Trophoblast cell (in vitro differentiated cells and primary cell): ENCODE measurements at regions not wholly inside any gene's neighbourhood (a gene's known extent, or its start where the extent isn't known, plus 50 kb on each side); places are given as distances from the start of the nearest gene placed in this dataset.
"Not testable (repeated sequence)": the region's sequence is repeated elsewhere in the genome, so short reads cannot be mapped to it uniquely, and the experiment has no call there.

ENCODE experiments used
- DNase-seq, 2 donors: peaks; one replicate each; pipeline ENCODE4 v3.0.0-alpha.2; 2016
- H2AFZ ChIP-seq: 2 replicates; pipeline ENCODE4 v1.6.1; 2013; ENCODE audit warnings: low read length, moderate library complexity, mild to moderate bottlenecking; ENCODE audit not compliant: insufficient read depth, poor library complexity
- H2AK5ac ChIP-seq: 2 replicates; pipeline ENCODE4 v1.6.1; 2013; ENCODE audit warnings: mild to moderate bottlenecking, low read length
- H2BK120ac ChIP-seq: 2 replicates; pipeline ENCODE4 v1.6.1; 2013; ENCODE audit warnings: low read length, mild to moderate bottlenecking, moderate library complexity; ENCODE audit not compliant: insufficient read depth, poor library complexity
- H2BK12ac ChIP-seq: 2 replicates; pipeline ENCODE4 v1.6.1; 2013; ENCODE audit warnings: mild to moderate bottlenecking, low read length, moderate library complexity
- H2BK5ac ChIP-seq: 2 replicates; pipeline ENCODE4 v1.6.1; 2013; ENCODE audit warnings: low read length, low read depth, moderate library complexity, mild to moderate bottlenecking; ENCODE audit not compliant: poor library complexity
- H3K14ac ChIP-seq: 2 replicates; pipeline ENCODE4 v1.6.1; 2013; ENCODE audit warnings: mild to moderate bottlenecking, low read length
- H3K18ac ChIP-seq: 2 replicates; pipeline ENCODE4 v1.6.1; 2013; ENCODE audit warnings: mild to moderate bottlenecking, low read length
- H3K23ac ChIP-seq: 2 replicates; pipeline ENCODE4 v1.6.1; 2013; ENCODE audit warnings: low read length
- H3K27ac ChIP-seq: 2 replicates; pipeline ENCODE4 v1.5.1; 2013; ENCODE audit warnings: low read depth, mild to moderate bottlenecking, inconsistent platforms, low read length, moderate library complexity
- H3K27me3 ChIP-seq: 2 replicates; pipeline ENCODE4 v1.6.1; 2013; ENCODE audit warnings: inconsistent platforms, mild to moderate bottlenecking, low read length, moderate library complexity; ENCODE audit not compliant: insufficient read depth
- H3K36me3 ChIP-seq, 2 experiments: 1 replicate in 1 of 2; 2 replicates in 1 of 2; pipeline ENCODE4 v1.6.1; 2013; ENCODE audit warnings: low read length in 2 of 2, mild to moderate bottlenecking in 2 of 2, moderate library complexity in 1 of 2; ENCODE audit not compliant: insufficient read depth in 2 of 2, control insufficient read depth in 1 of 2
- H3K4ac ChIP-seq: 2 replicates; pipeline ENCODE4 v1.6.1; 2013; ENCODE audit warnings: low read depth, mild to moderate bottlenecking, low read length, moderate library complexity
- H3K4me1 ChIP-seq, 2 experiments: 1 replicate in 1 of 2; 2 replicates in 1 of 2; pipeline ENCODE4 v1.6.1; 2013; ENCODE audit warnings: low read length in 2 of 2, mild to moderate bottlenecking in 2 of 2, moderate library complexity in 1 of 2; ENCODE audit not compliant: insufficient read depth in 2 of 2, control insufficient read depth in 1 of 2
- H3K4me2 ChIP-seq: 2 replicates; pipeline ENCODE4 v1.6.1; 2013; ENCODE audit warnings: inconsistent platforms, mild to moderate bottlenecking, low read length, moderate library complexity
- H3K4me3 ChIP-seq: 2 replicates; pipeline ENCODE4 v1.5.1; 2013; ENCODE audit warnings: mild to moderate bottlenecking, low read depth, low read length, inconsistent platforms
- H3K79me1 ChIP-seq: one replicate; pipeline ENCODE4 v1.6.1; 2013; ENCODE audit warnings: low read length
- H3K79me2 ChIP-seq: 2 replicates; pipeline ENCODE4 v1.6.1; 2013; ENCODE audit warnings: low read length, mild to moderate bottlenecking; ENCODE audit not compliant: control insufficient read depth, insufficient read depth, poor library complexity
- H3K9ac ChIP-seq: 2 replicates; pipeline ENCODE4 v1.6.1; 2013; ENCODE audit warnings: mild to moderate bottlenecking, low read length
- H3K9me3 ChIP-seq: 2 replicates; pipeline ENCODE4 v1.6.1; 2013; ENCODE audit warnings: low read depth, mild to moderate bottlenecking, control low read depth, inconsistent platforms, low read length; ENCODE audit not compliant: insufficient read depth
- H4K12ac ChIP-seq: 2 replicates; pipeline ENCODE4 v1.6.1; 2013; ENCODE audit warnings: low read depth, mild to moderate bottlenecking, low read length, moderate library complexity
- H4K8ac ChIP-seq: 2 replicates; pipeline ENCODE4 v1.6.1; 2013; ENCODE audit warnings: low read depth, mild to moderate bottlenecking, low read length, moderate library complexity
- H4K91ac ChIP-seq: one replicate; pipeline ENCODE4 v1.6.1; 2013; ENCODE audit warnings: low read depth, mild to moderate bottlenecking, low read length, moderate library complexity
- whole genome bisulfite sequencing: extraction: QIAGEN DNeasy Blood & Tissue Kit; methylation state at CpG from one replicate; pipeline ENCODE4 v1.1.7; 2013; ENCODE audit warnings: missing lambda C conversion rate; ENCODE audit not compliant: insufficient read length, insufficient coverage; ENCODE audit errors: extremely low coverage; 5-methylcytosine and 5-hydroxymethylcytosine counted together

GRCh38 chr5:57002959-57003485 is 51.1 kb upstream of the MIER3 start:
- H3K79me2 ChIP-seq = no peaks in the 10 kb centered on the region
- no peaks in the 10 kb centered on the region for H3K36me3 ChIP-seq
- H2AK5ac ChIP-seq = no peak overlapping the region
- H3K23ac ChIP-seq = no peak overlapping the region
- H4K8ac ChIP-seq = no peak overlapping the region
- H2BK5ac ChIP-seq = no peak overlapping the region
- no peak overlapping the region for H3K4me2 ChIP-seq
- no CpG with 5 or more reads among the region's 4 CpGs for WGBS
- no peak overlapping the region for H3K4ac ChIP-seq
- H4K12ac ChIP-seq = no peak overlapping the region
- H3K14ac ChIP-seq = no peak overlapping the region
- H3K18ac ChIP-seq = no peak overlapping the region
- H3K4me3 ChIP-seq = no peak overlapping the region
- no peak overlapping the region for H2AFZ ChIP-seq
- H3K27ac ChIP-seq = no peak overlapping the region
- H4K91ac ChIP-seq = no peak overlapping the region
- no peak overlapping the region for H2BK12ac ChIP-seq
- H3K27me3 ChIP-seq = no peaks in the 10 kb centered on the region
- H3K79me1 ChIP-seq = no peaks in the 10 kb centered on the region
- DNase-seq = peak; percentile 17 to 46
- H3K4me1 ChIP-seq = peaks cover 2 to 3% of the 10 kb centered on the region in 2 experiments
- H3K9ac ChIP-seq = no peak overlapping the region
- no peaks in the 10 kb centered on the region for H3K9me3 ChIP-seq
- H2BK120ac ChIP-seq = no peak overlapping the region

- not testable (repeated sequence) for H3K9me3 ChIP-seq, H2BK5ac ChIP-seq, DNase-seq, H3K79me1 ChIP-seq, H2BK120ac ChIP-seq, H3K27me3 ChIP-seq, H3K4me3 ChIP-seq, H3K14ac ChIP-seq, H3K4ac ChIP-seq, H3K79me2 ChIP-seq, H2AFZ ChIP-seq, H3K23ac ChIP-seq, H4K91ac ChIP-seq, H3K27ac ChIP-seq, H2AK5ac ChIP-seq, H4K8ac ChIP-seq, H3K9ac ChIP-seq, H3K4me2 ChIP-seq, H3K4me1 ChIP-seq, H3K36me3 ChIP-seq, H2BK12ac ChIP-seq, H4K12ac ChIP-seq, H3K18ac ChIP-seq
- WGBS = no CpG with 5 or more reads among the region's 5 CpGs
These were observed 51.6 kb upstream of the MIER3 start for GRCh38 chr5:57003566-57003965.

GRCh38 chr5:57004800-57005199 is 52.9 kb upstream of the MIER3 start:
- Histone ChIP-seq H3K9ac (no peak overlapping the region), H3K9me3 (no peaks in the 10 kb centered on the region), H3K18ac (no peak overlapping the region), H3K27ac (no peak overlapping the region), H3K79me1 (no peaks in the 10 kb centered on the region), H3K4me3 (no peak overlapping the region), H3K4me2 (no peak overlapping the region), H4K8ac (no peak overlapping the region), H2AFZ (no peak overlapping the region), H3K36me3 (no peaks in the 10 kb centered on the region), H3K4me1 (peaks cover 2 to 3% of the 10 kb centered on the region in 2 experiments), H2AK5ac (peak overlapping the region; percentile 83), H3K4ac (no peak overlapping the region), H2BK120ac (no peak overlapping the region), H3K14ac (no peak overlapping the region), H4K91ac (no peak overlapping the region), H2BK12ac (peak overlapping the region; percentile 78), H3K27me3 (no peaks in the 10 kb centered on the region), H4K12ac (no peak overlapping the region), H3K79me2 (no peaks in the 10 kb centered on the region), H3K23ac (no peak overlapping the region), H2BK5ac (no peak overlapping the region)
- DNase-seq = peak; percentile 21 to 91
- no CpG with 5 or more reads among the region's 5 CpGs for WGBS

- no peak overlapping the region for H3K4me2 ChIP-seq
- H3K4me1 ChIP-seq = peaks cover 2 to 3% of the 10 kb centered on the region in 2 experiments
- no peak overlapping the region for H3K4me3 ChIP-seq
- no peak overlapping the region for H2AK5ac ChIP-seq
- H3K27me3 ChIP-seq = no peaks in the 10 kb centered on the region
- no peaks in the 10 kb centered on the region for H3K79me2 ChIP-seq
- H2BK120ac ChIP-seq = no peak overlapping the region
- H3K9me3 ChIP-seq = no peaks in the 10 kb centered on the region
- no peaks in the 10 kb centered on the region for H3K36me3 ChIP-seq
- no peak overlapping the region for H2BK5ac ChIP-seq
- H4K8ac ChIP-seq = no peak overlapping the region
- H3K79me1 ChIP-seq = no peaks in the 10 kb centered on the region
- no peak overlapping the region for H3K14ac ChIP-seq
- no peak overlapping the region for H4K91ac ChIP-seq
- no peak overlapping the region for H3K27ac ChIP-seq
- no peak overlapping the region for H2BK12ac ChIP-seq
- H3K9ac ChIP-seq = no peak overlapping the region
- no peak overlapping the region for H3K18ac ChIP-seq
- DNase-seq = peak in 1 of 2 donors; percentile 32
- H4K12ac ChIP-seq = no peak overlapping the region
- no peak overlapping the region for H3K4ac ChIP-seq
- WGBS = no CpG with 5 or more reads among the region's 2 CpGs
- no peak overlapping the region for H3K23ac ChIP-seq
- no peak overlapping the region for H2AFZ ChIP-seq
These were observed 55.4 kb upstream of the MIER3 start for GRCh38 chr5:57007344-57007743.
